DMS53 treated with DMSO at 0.1 percent for 48 hours (cell line): ENCODE measurements at regions not wholly inside any gene's neighbourhood (a gene's known extent, or its start where the extent isn't known, plus 50 kb on each side); places are given as distances from the start of the nearest gene placed in this dataset.
"Not testable (repeated sequence)": the region's sequence is repeated elsewhere in the genome, so short reads cannot be mapped to it uniquely, and the experiment has no call there.

Experiments
- DNase-seq: peaks from one replicate; lab custom pipeline; 2025; ENCODE audit not compliant: unreplicated experiment; lab: John Stamatoyannopoulos, UW

DNA sequence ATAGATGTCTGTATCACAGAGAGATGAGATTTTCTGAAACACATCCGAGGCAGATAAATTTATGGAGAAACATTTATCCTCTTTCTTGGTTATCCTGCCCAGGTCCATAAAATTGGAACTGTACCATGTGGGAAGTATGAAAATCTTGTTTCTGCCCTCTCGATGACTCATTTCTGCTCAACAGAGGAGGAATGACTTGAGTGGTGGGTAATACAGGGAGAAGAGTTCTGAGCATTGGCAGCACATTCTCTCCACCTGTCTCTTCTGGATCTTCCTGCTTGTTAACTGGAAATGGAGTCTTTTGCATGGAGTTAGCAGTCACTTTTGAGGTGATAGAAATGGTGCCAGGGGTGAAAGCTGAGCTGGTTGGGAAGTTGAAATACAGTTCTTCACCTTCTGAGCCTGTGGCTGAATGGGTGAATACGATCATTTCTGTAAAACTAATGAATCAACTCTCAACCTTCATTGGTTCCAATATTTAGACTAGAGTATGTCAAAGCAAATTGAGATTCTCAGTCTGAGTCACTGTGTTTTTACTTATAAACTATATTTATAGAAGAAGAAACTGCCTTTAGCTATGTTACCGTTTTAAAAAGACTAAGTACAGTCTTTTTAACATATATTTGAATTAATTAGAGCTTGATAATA is 945.5 kb downstream of the SORCS3 start:
- DNase-seq, result no peak

GRCh38 chr10:105585753-105586152 is 944.7 kb downstream of the SORCS3 start:
- DNase-seq, result no peak

- DNase-seq, result no peak
These were observed 944.1 kb downstream of the SORCS3 start for GRCh38 chr10:105585171-105585570.

DNA sequence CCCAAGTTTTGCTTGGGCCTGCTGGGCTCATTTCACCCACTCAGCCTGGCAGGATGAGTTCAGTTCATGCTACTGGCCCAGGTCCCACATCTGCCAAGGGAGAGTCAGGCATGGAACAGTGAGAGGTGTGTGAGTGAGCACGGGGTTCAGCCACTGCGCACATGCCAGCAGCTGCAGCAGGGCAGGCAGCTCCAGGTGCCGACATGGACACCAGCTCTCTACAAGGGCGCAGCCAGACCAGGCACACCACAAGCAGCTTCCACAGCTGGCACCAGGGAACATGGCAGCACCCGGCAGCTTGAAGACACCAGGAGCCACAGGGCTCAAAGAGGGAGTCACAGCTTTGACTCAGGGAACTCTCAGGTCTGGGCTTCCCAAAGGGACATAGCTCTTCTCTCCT is 938.0 kb downstream of the SORCS3 start:
- no peak for DNase-seq

GRCh38 chr10:105577865-105578607 is 936.9 kb downstream of the SORCS3 start:
- no peak for DNase-seq

DNA sequence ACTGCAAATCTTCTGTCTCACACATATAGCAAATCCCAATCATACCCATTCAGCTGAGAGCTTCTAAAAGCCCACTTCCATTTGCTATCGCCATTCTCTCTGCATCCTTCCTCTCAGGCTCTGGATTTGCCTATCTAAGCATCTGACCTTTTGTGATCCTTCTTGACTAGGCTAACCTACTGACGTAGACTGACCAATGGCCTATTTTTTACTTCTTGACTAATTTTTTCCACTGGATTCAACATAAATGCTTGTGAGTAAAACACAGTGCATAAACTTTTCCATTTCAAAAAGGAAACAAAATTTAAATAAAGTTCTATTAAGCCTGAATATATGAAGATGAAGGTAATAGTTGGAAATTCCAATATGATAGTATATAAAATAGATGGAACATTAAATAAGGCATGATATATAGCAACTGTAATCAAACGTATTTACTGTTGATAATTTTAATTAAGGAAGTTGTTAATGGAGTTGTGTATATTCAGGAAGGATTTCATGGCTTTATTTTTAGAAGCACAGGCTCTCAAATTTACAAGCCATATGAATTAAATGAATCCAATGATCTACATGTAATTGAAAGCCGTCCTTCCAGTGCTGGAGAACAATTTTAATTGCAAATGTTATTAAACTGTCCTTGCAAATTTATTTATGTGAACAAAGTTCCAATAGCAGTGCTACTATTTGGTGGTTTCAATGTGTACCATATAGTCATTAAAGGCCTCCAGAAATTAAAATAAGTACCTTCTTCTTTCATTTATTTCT is 918.4 kb downstream of the SORCS3 start:
- DNase-seq, result no peak

GRCh38 chr10:105550453-105550852 is 909.4 kb downstream of the SORCS3 start:
- not testable (repeated sequence) for DNase-seq

- no peak for DNase-seq
These were observed 908.6 kb downstream of the SORCS3 start for GRCh38 chr10:105549731-105550130.

GRCh38 chr10:105545101-105545500 is 904.0 kb downstream of the SORCS3 start:
- DNase-seq, result no peak

- DNase-seq, result no peak
These were observed 899.3 kb downstream of the SORCS3 start for GRCh38 chr10:105540381-105540780.

DNA sequence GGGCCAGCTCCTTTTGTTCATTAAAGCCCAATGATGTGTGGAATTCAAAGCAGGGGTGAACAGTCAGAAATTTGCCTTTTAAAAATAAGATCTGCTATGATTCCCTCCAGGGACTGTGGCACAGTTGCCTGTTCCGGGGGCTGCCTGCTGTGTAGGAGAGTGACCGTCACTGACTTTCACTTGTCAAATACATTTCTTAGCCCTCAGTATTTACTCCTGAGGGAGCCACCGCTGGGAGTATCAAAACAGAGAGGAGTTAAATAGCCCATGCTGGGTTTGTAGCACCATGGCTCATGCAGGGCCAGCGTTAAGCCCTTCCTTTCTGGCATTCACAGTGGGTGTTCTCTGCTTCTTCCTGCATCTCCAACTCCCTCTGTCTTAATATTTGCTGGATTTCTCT is 897.8 kb downstream of the SORCS3 start:
- no peak for DNase-seq

- no peak for DNase-seq
These were observed 894.4 kb downstream of the SORCS3 start for GRCh38 chr10:105535478-105535877.

DNA sequence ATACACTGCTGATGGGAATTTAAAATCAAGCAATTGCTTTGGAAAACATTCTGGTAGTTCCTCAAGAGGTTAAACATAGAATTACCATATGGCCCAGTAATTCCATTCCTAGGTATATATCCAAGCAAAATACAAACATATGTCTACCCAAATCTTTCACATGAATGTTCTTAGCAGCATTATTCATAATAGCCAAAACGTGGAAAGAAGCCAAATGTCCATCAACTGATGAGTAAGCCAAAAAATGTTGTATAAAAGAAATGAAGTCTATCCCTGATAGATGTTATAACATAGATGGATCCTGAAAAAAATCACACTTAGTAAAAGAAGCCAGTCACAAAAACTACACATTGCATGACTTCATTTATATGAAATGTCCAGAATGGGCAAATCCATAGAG is 893.0 kb downstream of the SORCS3 start:
- no peak for DNase-seq

DNA sequence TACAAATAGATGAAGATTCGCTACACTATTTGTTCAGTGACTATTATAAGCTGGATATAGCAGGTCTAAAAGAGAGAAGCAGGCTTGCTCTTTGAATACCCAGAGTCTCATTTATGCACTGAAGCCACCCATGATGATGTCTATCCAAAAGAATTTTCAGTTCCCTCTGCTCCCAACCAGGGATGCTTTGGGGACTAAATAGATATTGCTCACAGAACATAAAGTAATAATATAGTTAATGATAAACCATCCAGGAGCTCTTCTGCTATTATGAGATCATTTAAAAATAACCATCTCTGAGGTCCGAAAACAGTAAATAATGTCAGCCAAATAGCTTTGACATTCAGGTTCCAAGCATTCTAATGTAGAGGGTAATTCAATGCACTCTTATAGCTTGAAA is 875.4 kb downstream of the SORCS3 start:
- DNase-seq, result no peak

DNA sequence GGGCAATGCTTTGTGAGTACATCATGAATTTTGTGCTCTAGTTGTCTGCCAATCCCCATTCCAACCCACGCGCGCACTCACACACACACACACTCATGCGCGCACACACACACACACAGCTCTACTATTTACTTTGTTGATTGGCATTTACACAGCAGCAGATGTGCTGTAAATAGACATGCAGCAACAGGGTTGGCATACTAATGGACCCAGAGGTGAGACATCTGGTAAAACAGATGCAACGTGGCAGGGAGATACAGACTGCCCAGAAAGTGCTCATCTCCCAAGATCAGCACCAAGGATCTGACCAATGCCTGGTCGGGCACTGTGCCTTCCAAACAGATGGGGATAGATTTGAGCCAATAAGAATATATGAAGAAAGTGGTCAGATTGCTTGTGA is 873.0 kb downstream of the SORCS3 start:
- DNase-seq, result no peak

DNA sequence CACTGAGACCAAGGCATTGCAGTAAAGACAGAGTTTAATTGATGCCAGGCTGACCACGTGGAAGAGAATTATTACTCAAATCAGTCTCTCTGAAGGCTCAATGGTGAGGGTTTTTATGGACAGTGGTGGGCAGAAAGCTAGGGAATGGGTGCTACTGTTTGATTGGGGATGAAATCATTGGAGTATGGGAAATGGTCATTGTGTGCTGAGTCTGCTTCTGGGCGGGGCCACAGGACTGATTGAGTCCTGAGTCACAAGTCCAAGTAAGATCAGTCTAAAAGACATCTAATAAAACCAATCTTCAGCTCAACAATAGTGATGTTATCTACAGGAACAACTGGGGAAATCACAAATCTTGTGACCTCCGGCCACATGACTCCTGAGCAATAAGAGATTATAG is 868.4 kb downstream of the SORCS3 start:
- DNase-seq, result no peak

DNA sequence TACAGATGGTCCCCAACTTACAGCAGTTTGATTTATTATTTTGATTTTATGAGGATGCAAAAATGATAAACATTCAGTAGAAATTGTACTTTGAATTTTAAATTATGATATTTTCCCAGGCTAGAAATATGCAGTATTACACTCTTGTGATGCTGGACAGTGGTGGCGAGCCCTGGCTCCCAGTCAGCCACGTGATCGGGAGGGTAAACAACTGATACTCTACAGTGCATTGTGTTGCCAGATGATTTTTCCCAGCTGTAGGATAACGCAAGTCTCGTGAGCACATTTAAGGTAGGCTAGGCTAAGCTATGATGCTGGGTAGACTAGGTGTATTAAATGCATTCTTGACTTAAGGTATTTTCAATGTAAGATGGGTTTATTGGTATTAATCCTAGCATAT is 865.2 kb downstream of the SORCS3 start:
- no peak for DNase-seq

DNA sequence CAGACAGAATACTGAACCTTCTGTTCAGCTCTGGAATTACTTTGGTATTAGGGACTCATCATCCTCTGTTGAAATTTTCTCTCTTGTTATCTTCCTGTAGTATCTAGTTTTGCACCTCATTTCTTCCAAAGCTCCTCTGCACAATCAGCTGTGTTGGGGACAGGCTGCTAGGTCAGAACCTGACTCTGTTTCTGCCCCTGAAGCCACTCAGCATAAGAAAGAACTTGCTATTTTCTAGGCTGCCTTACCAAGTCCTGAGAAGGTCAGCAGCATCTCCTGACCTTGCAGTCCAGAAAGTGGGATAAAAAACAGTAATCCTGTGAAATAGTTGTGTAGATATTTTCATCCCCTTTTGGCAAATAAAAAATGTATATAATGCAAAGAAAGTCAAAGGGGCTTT is 862.6 kb downstream of the SORCS3 start:
- no peak for DNase-seq

DNA sequence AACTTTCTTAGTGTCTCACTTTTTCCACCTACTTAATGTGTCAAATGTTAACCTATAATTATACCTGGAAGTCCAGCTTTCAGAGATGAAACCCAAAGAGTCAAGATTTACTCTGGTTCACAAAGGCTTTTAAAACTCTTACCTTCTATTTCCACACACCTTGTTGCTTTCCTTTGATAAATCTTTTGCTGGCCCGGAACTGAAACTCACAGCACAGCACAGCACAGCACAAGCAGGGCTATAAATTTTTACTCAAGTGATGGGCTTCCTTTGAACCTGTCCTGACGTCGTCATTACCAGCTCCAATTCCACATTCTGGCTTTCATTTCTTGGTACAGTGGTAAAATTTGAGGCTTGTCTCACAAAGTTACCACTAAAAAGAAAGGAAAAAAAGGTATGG is 861.0 kb downstream of the SORCS3 start:
- DNase-seq, result no peak

DNA sequence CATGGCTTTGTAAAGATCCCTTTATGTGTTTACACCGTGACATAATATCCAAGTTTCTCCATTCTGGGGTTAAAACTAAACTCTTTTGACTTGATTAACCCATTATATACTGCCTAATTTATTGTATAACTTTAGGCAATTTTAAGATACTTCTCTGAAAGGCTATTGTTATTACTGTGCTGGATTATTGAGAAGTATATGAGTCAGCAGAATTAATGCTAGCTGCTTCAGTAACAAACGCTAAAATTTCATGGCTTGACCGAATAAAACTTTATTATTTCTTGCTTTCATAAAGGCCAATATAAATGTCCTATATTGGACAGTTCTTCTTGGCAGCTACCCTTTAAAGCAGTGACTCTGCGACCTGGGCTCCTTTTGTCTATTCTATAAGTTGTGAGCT is 853.9 kb downstream of the SORCS3 start:
- DNase-seq, result no peak

- DNase-seq, result no peak
These were observed 853.2 kb downstream of the SORCS3 start for GRCh38 chr10:105494303-105494702.

DNA sequence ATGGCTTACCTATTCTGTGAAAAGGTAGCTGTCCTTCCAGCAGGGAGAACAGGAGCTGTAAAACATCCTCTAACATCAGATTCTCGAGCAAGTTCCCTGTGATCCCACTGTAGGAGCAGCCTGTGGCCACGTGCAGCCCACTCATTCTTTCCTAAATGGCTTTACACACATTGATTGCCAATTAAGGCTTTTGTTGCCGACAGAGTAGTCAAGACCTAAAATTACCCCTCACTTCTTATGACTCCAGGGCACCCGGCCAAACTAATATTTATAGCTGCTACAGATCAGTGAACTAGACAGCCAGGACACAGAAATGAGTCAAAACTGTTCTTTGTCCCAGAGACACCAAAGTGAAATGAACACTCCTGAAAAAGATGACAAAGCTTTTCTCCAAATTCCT is 832.1 kb downstream of the SORCS3 start:
- DNase-seq, result no peak
